Neural crest cell (in vitro differentiated cells): ENCODE measurements at regions not wholly inside any gene's neighbourhood (a gene's known extent, or its start where the extent isn't known, plus 50 kb on each side); places are given as distances from the start of the nearest gene placed in this dataset.
A peak's percentile ranks its signal among the peaks of the same experiment; 100 is the strongest.

Source experiments
- DNase-seq: peaks from one replicate; pipeline ENCODE4 v3.0.0; 2021; ENCODE audit warnings: low read depth, mixed read lengths, low spot score
- H3K27ac Mint-ChIP-seq: one replicate; pipeline ENCODE4 v1.8.0; 2021; ENCODE audit warnings: mild to moderate bottlenecking, mixed read lengths; ENCODE audit not compliant: unreplicated experiment
- H3K27me3 Mint-ChIP-seq: 2 replicates; pipeline ENCODE4 v1.8.0; 2021; ENCODE audit warnings: low read depth, mild to moderate bottlenecking, mixed read lengths
- H3K36me3 Mint-ChIP-seq: 2 replicates; pipeline ENCODE4 v1.8.0; 2021; ENCODE audit warnings: low read depth, mild to moderate bottlenecking, mixed read lengths
- H3K4me1 Mint-ChIP-seq: 2 replicates; pipeline ENCODE4 v1.8.0; 2021; ENCODE audit warnings: mixed read lengths
- H3K4me3 Mint-ChIP-seq: one replicate; pipeline ENCODE4 v1.8.0; 2021; ENCODE audit warnings: mild to moderate bottlenecking, mixed read lengths
- H3K9me3 Mint-ChIP-seq: 2 replicates; pipeline ENCODE4 v1.8.0; 2021; ENCODE audit warnings: mixed read lengths
- CTCF ChIP-seq: fragments of 200-600 bp; sonication (generic); conservative IDR thresholded peaks from 2 replicates; pipeline ENCODE4 v1.5.0; 2021; ENCODE audit warnings: antibody characterized with exemption, mild to moderate bottlenecking

DNA sequence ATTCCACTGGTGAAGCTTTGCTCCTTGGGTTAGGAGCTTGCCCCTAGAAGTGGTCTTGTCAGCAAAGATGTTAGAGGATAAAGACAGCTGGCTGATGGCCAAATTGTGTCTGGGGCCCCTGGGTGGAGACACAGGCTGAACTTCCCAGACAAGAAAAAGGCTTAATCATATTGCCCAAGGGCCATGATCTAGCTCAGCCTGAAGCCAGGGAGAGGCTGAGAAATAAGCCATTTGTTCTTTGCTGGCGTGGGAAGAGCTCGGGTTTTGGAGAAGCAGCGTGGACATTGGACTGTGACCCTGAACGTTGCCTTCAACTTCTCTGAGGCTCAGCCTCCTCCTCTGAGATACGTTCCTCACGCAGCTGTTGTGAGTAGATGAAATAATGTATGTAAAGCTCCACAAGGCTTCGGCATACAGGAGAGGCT, 153.0 kb downstream of the ZFP36L2 start:
- Mint-ChIP-seq H3K9me3 (no peaks in the 10 kb centered on the region), H3K27me3 (no peaks in the 10 kb centered on the region), H3K36me3 (no peaks in the 10 kb centered on the region), H3K4me1 (peaks cover 75% of the 10 kb centered on the region), H3K4me3 (peak overlapping the region; percentile 65), H3K27ac (peak overlapping the region; percentile 70)
- DNase-seq: no peak
- no peak for TF ChIP-seq CTCF

GRCh38 chr2:43071599-43072550, 154.5 kb downstream of the ZFP36L2 start:
- Mint-ChIP-seq H3K36me3 (no peaks in the 10 kb centered on the region), H3K4me3 (peak overlapping the region; percentile 26), H3K27me3 (no peaks in the 10 kb centered on the region), H3K4me1 (peaks cover 79% of the 10 kb centered on the region), H3K27ac (peak overlapping the region; percentile 88), H3K9me3 (no peaks in the 10 kb centered on the region)
- TF ChIP-seq CTCF: no peak
- no peak for DNase-seq

DNA sequence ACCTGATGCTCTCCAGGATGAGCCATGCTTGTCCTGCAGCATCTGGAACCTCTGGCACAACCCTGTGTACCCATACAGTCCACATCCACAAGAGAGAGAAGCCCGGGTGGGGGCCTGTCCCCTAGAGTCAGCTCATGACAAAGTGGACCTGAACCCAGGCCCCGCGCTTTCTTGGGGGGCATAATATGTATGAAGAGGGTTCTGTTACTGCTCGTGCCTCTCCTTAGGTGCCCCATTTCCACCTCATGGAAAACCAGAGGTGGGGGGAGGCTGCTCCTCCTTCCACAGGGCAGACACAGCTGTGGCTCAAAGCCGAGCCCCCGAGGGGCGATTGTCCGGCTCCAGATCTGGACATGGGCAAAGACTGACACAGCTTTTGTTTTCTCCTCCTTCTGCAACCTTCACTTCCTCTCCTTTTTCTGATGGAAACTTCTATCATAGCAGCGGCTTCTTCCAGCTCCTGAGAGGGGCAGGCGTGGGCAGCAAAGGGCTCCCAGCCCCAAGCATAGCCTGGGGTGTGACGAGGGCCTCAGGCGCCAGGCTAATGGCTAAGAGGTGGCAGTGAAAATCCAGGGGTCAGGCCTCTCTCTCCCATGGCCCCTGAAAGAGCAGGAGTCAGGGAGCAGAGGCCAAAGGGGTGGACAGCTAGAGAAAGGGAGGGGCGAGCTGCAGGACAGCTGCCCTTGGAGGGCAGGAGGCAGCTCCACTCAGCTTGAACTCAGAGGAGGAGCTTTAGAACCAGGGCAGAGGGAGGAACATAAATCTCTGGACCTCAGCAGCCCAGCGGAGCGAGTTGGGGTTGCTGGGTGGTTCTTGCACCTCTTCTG, 155.5 kb downstream of the ZFP36L2 start:
- no peaks in the 10 kb centered on the region for H3K36me3 Mint-ChIP-seq
- peak overlapping the region; percentile 57 for H3K27ac Mint-ChIP-seq
- H3K4me3 Mint-ChIP-seq: peak overlapping the region; percentile 81
- TF ChIP-seq CTCF: no peak
- peak; percentile 54 for DNase-seq
- H3K27me3 Mint-ChIP-seq: no peaks in the 10 kb centered on the region
- H3K4me1 Mint-ChIP-seq: peaks cover 80% of the 10 kb centered on the region
- H3K9me3 Mint-ChIP-seq: no peaks in the 10 kb centered on the region

DNA sequence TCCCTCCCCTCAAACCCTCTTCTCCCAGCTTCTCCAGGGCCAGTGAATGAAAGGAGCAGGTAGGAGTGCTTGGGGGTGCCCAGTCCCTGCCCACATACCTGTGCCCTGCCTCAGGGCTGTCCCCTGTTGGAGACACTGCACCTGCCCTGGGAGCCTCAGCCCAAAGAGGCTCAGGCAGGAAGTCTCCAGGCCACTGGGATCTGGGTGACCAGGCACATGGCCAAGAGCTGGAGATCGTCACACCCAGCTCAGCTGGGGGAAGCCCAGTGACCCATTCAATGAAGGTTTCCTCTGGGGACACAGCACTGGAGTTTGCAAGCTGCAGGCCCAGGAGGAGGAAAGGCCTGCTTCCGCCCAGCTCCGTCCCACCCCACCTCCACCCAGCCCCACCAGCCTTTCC, 156.4 kb downstream of the ZFP36L2 start:
- TF ChIP-seq CTCF: no peak
- Mint-ChIP-seq H3K4me3 (no peak overlapping the region), H3K27me3 (no peaks in the 10 kb centered on the region), H3K27ac (no peak overlapping the region), H3K9me3 (no peaks in the 10 kb centered on the region), H3K36me3 (no peaks in the 10 kb centered on the region), H3K4me1 (peaks cover 77% of the 10 kb centered on the region)
- DNase-seq: no peak

DNA sequence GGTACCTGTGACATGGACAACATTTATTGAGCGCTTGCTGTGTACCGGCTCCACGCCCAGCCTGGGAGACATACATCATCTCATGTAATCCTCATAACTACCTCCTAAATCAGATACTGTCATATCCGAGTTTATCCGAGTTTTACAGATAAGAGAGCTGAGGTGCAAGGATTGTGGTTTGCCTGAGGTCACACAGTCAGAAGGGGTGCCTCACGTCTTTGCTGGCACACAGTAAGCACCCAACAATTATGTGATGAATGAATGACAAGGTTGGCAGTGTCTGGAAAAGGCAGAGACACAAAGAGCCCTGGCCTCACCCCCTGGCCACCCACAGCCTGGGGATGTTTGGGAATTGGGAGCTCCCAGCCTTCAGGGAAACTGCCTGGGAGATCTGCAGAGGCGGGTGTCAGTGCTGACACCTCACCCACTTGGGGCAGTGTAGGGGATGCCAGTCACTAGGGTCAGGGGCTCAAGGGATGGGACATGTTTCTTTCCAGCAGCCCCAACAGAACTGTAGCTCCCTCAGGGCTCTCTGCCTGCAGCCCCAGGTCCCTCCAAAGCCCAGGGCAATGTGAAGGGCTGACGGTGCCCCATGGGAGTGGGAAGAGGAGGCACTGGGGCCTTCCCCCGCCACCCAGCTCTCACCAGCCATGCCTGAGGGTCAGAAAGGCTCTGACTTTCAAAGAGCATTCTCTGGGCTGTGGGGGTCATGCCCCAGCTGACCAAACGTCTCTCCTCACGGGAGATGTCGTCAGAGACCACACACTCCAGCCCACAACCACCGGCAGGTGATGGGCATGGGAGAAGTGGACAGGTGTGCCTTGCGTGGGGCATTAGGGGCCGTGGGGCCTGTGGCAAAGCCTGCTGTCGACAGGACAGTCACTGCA, 157.5 kb downstream of the ZFP36L2 start:
- peaks cover 68% of the 10 kb centered on the region for H3K4me1 Mint-ChIP-seq
- peaks cover 3% of the 10 kb centered on the region for H3K36me3 Mint-ChIP-seq
- DNase-seq: no peak
- H3K27me3 Mint-ChIP-seq: no peaks in the 10 kb centered on the region
- TF ChIP-seq CTCF: no peak
- H3K4me3 Mint-ChIP-seq: peak overlapping the region; percentile 63
- peak overlapping the region; percentile 73 for H3K27ac Mint-ChIP-seq
- no peaks in the 10 kb centered on the region for H3K9me3 Mint-ChIP-seq
